ENCODE measurements at regions not wholly inside any gene's neighbourhood (a gene's known extent, or its start where the extent isn't known, plus 50 kb on each side); places are given as distances from the start of the nearest gene placed in this dataset.

DNA sequence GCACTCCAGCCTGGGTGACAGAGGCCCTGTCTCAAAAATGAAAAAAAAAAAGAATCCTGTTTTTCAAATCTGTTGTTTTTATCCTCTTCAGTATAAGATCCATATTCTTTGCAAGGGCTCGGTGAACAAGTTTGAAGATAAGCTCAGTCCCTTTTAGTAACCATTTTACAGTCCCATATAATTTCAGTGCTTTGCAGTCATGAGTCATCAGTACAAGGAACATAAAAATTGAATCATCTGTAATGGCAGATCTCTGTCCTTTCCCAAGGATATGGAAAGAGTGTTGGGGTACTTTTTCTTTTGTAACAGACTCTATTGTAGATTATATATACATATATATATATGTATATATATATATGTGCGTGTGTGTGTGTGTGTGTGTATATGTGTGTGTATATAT lies 52.2 kb upstream of the ZPBP start:
- Histone ChIP-seq H3K9me3 (no peaks in the 10 kb centered on the region), H3F3A (replicated peaks; ENCODE audit: insufficient read depth) (no peaks in the 10 kb centered on the region), H3K9ac (no peak overlapping the region), H3K27ac (ENCODE audit: low read depth in 2 of 2, low read length in 1 of 2) (no peak overlapping the region), H3K4me1 (ENCODE audit: control insufficient read depth in 1 of 2, insufficient read depth in 2 of 2, low read depth in 1 of 2, low read length in 1 of 2) (no peaks in the 10 kb centered on the region; a peak in 1 of 4 replicates), H3K4me3 (ENCODE audit: low read depth in 2 of 2, low read length in 1 of 2) (no peak overlapping the region), H3K4me2 (no peak overlapping the region), H3K9me2 (no peaks in the 10 kb centered on the region), H3K27me3 (ENCODE audit: insufficient read depth) (no peaks in the 10 kb centered on the region), H3K36me3 (replicated peaks in 1 of 2; ENCODE audit: control insufficient read depth in 1 of 2, insufficient read depth in 2 of 2, low read length in 1 of 2) (no peaks in the 10 kb centered on the region), H4K20me1 (ENCODE audit: insufficient read depth) (no peaks in the 10 kb centered on the region), H3K79me2 (ENCODE audit: insufficient read depth) (no peaks in the 10 kb centered on the region), H2AFZ (ENCODE audit: low read depth) (no peak overlapping the region)
- TF ChIP-seq FOSL2 (IDR thresholded peaks at IDR 0.05; ENCODE audit: borderline replicate concordance, low read depth) (no peak), NFIC (IDR thresholded peaks at IDR 0.05; ENCODE audit: borderline replicate concordance) (no peak), EP300 (IDR thresholded peaks at IDR 0.05; ENCODE audit: borderline replicate concordance in 1 of 2, low read depth in 1 of 2, low read length in 1 of 2) (no peak), POLR2AphosphoS5 (IDR thresholded peaks at IDR 0.05; ENCODE audit: low read depth, low read length) (no peak), RFX5 (IDR thresholded peaks at IDR 0.05; ENCODE audit: low read length) (no peak), FOXM1 (IDR thresholded peaks at IDR 0.05; ENCODE audit: low read depth) (no peak), RAD21 (IDR thresholded peaks at IDR 0.05; ENCODE audit: low read length) (no peak)
- TF ChIP-seq, protein P1, sequence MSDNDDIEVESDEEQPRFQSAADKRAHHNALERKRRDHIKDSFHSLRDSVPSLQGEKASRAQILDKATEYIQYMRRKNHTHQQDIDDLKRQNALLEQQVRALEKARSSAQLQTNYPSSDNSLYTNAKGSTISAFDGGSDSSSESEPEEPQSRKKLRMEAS (IDR thresholded peaks at IDR 0.05; ENCODE audit: low read depth), result no peak
- DNase-seq, result no peak
- POLR2A ChIA-PET, result no interaction called here
- WGBS (ENCODE audit: low lambda C conversion rate), result 40% methylated on average over 2 of the region's 2 CpGs
- CTCF ChIA-PET, result interaction anchor here (0.7 to 10.1 kb wide), 8 partner anchors 10 to 1016 kb away, joined by 3 to 71 read pairs (median 4); no protein-coding TSS in a partner anchor
